ENCODE measurements at regions not wholly inside any gene's neighbourhood (a gene's known extent, or its start where the extent isn't known, plus 50 kb on each side); places are given as distances from the start of the nearest gene placed in this dataset.

DNA sequence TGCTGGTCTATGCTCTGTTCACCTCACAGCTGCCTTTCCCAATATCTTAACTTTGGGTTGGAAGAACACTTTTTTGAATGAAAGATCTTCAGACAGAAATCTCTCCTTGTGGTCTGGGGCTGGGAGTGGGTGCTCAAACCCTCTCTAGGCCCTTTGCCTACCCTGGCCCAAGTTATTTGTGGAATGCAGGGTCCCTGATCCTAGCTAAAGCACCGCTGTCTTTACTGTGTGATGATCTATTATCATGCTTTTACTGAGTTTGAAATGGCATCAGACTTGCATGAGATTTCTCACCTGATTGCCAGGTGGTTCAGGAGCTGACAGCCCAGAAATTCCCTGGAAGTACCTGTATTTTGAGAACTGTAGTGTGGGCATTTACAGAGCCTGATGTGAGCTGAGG lies 412.7 kb upstream of the ONECUT1 start:
- Histone ChIP-seq H3K4me3 (no peak overlapping the region), H3K27me3 (ENCODE audit: control insufficient read depth in 2 of 2, insufficient read depth in 2 of 2, low read length in 2 of 2) (no peaks in the 10 kb centered on the region), H4K20me1 (replicated peaks; ENCODE audit: control insufficient read depth, insufficient read depth, low read length) (no peaks in the 10 kb centered on the region), H3K9ac (ENCODE audit: insufficient read depth in 1 of 2, low read depth in 2 of 2, low read length in 2 of 2) (no peak overlapping the region), H3K9me3 (replicated peaks; ENCODE audit: control insufficient read depth, insufficient read depth, low read depth, low read length) (no peaks in the 10 kb centered on the region; the same call in 1 of the 2 replicates), H3K4me1 (replicated peaks in 1 of 2; ENCODE audit: control insufficient read depth in 2 of 2, insufficient read depth in 2 of 2, low read length in 2 of 2) (no peaks in the 10 kb centered on the region), H3K79me2 (ENCODE audit: control insufficient read depth, insufficient read depth, low read length) (no peaks in the 10 kb centered on the region), H3K9me1 (ENCODE audit: control insufficient read depth, insufficient read depth, low read length) (no peaks in the 10 kb centered on the region), H3K4me2 (ENCODE audit: insufficient read depth, low read length) (no peak overlapping the region), H3K36me3 (ENCODE audit: control insufficient read depth, insufficient read depth, low read length) (no peaks in the 10 kb centered on the region), H2AFZ (ENCODE audit: low read depth, low read length) (no peak overlapping the region), H3K27ac (ENCODE audit: extremely low read depth, low read depth, low read length) (no peak overlapping the region)
- ChIA-PET POLR2A (no interaction called here), CTCF (ENCODE audit: low intra/inter-chr PET ratio) (no interaction called here)
- DNase-seq (ENCODE audit: extremely low read depth in 1 of 4, low spot score in 3 of 4) (no peak), ATAC-seq (no peak), FAIRE-seq (no peak)
- intact Hi-C loops (cut with micrococcal nuclease): no loop called here
- in situ Hi-C loops (cut with MboI): no loop called here
- TF ChIP-seq PURB (CRISPR knock-in tag; IDR thresholded peaks at IDR 0.05; ENCODE audit: low read depth) (no peak), ZBED1 (IDR thresholded peaks at IDR 0.05) (no peak), MAFG (tag; conservative IDR thresholded peaks at IDR 0.05) (no peak), TGIF2 (CRISPR knock-in tag; IDR thresholded peaks at IDR 0.05) (no peak)
- TF ChIP-seq, protein P1, sequence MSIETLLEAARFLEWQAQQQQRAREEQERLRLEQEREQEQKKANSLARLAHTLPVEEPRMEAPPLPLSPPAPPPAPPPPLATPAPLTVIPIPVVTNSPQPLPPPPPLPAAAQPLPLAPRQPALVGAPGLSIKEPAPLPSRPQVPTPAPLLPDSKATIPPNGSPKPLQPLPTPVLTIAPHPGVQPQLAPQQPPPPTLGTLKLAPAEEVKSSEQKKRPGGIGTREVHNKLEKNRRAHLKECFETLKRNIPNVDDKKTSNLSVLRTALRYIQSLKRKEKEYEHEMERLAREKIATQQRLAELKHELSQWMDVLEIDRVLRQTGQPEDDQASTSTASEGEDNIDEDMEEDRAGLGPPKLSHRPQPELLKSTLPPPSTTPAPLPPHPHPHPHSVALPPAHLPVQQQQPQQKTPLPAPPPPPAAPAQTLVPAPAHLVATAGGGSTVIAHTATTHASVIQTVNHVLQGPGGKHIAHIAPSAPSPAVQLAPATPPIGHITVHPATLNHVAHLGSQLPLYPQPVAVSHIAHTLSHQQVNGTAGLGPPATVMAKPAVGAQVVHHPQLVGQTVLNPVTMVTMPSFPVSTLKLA (conservative IDR thresholded peaks at IDR 0.05): no peak
- WGBS (ENCODE audit: insufficient coverage, low coverage, missing lambda C conversion rate): 0% methylated on average over 1 of the region's 1 CpG
- no TSS peak for BruUV-seq (replicated peaks)
